ENCODE measurements at regions not wholly inside any gene's neighbourhood (a gene's known extent, or its start where the extent isn't known, plus 50 kb on each side); places are given as distances from the start of the nearest gene placed in this dataset.

GRCh38 chr6:132244744-132245143, 156.5 kb downstream of the MOXD1 start:
- DNase-seq (ENCODE audit: extremely low spot score, unreplicated experiment), result no peak
- Mint-ChIP-seq H3K36me3 (no peaks in the 10 kb centered on the region), H3K27ac (no peak overlapping the region), H3K4me3 (no peak overlapping the region), H3K4me1 (ENCODE audit: unreplicated experiment) (no peaks in the 10 kb centered on the region), H3K27me3 (no peaks in the 10 kb centered on the region), H3K9me3 (no peaks in the 10 kb centered on the region)
- no peak for TF ChIP-seq CTCF (conservative IDR thresholded peaks at IDR 0.05)

- no peaks in the 10 kb centered on the region for H3K36me3 Mint-ChIP-seq
- no peaks in the 10 kb centered on the region for H3K9me3 Mint-ChIP-seq
- TF ChIP-seq CTCF (conservative IDR thresholded peaks at IDR 0.05), result no peak
- no peak overlapping the region for H3K4me3 Mint-ChIP-seq
- H3K4me1 Mint-ChIP-seq (ENCODE audit: unreplicated experiment), result peaks cover 5% of the 10 kb centered on the region
- H3K27ac Mint-ChIP-seq, result no peak overlapping the region
- DNase-seq (ENCODE audit: extremely low spot score, unreplicated experiment), result no peak
- peaks cover 2% of the 10 kb centered on the region for H3K27me3 Mint-ChIP-seq
These were observed 164.5 kb downstream of the MOXD1 start for GRCh38 chr6:132236744-132237143.

- Mint-ChIP-seq H3K9me3 (no peaks in the 10 kb centered on the region), H3K27ac (no peak overlapping the region), H3K27me3 (peaks cover 2% of the 10 kb centered on the region), H3K36me3 (no peaks in the 10 kb centered on the region), H3K4me1 (ENCODE audit: unreplicated experiment) (peaks cover 5% of the 10 kb centered on the region), H3K4me3 (no peak overlapping the region)
- DNase-seq (ENCODE audit: extremely low spot score, unreplicated experiment), result no peak
- TF ChIP-seq CTCF (conservative IDR thresholded peaks at IDR 0.05), result no peak
These were observed 165.0 kb downstream of the MOXD1 start for GRCh38 chr6:132236281-132236680.

GRCh38 chr6:132235596-132236280, 165.5 kb downstream of the MOXD1 start:
- Mint-ChIP-seq H3K9me3 (no peaks in the 10 kb centered on the region), H3K36me3 (no peaks in the 10 kb centered on the region), H3K4me3 (no peak overlapping the region), H3K27me3 (peaks cover 2% of the 10 kb centered on the region), H3K27ac (no peak overlapping the region), H3K4me1 (ENCODE audit: unreplicated experiment) (peaks cover 5% of the 10 kb centered on the region)
- DNase-seq (ENCODE audit: extremely low spot score, unreplicated experiment), result no peak
- no peak for TF ChIP-seq CTCF (conservative IDR thresholded peaks at IDR 0.05)

- TF ChIP-seq CTCF (conservative IDR thresholded peaks at IDR 0.05), result no peak
- Mint-ChIP-seq H3K4me3 (no peak overlapping the region), H3K4me1 (ENCODE audit: unreplicated experiment) (peaks cover 5% of the 10 kb centered on the region), H3K27me3 (peaks cover 2% of the 10 kb centered on the region), H3K27ac (no peak overlapping the region), H3K9me3 (no peaks in the 10 kb centered on the region), H3K36me3 (no peaks in the 10 kb centered on the region)
- no peak for DNase-seq (ENCODE audit: extremely low spot score, unreplicated experiment)
These were observed 166.9 kb downstream of the MOXD1 start for GRCh38 chr6:132234356-132234755.
